Left lobe of liver (tissue), 2 donors: ENCODE measurements at regions not wholly inside any gene's neighbourhood (a gene's known extent, or its start where the extent isn't known, plus 50 kb on each side); places are given as distances from the start of the nearest gene placed in this dataset.

ENCODE experiments used
- ATAC-seq: fragments of 200-7000 bp; cut with Tn5 transposase; one replicate; pipeline ENCODE4 v1.9.1; 2020; ENCODE audit warnings: mild to moderate bottlenecking, moderate library complexity
- DNase-seq: peaks from one replicate; pipeline ENCODE4 v3.0.0-alpha.2; 2020; ENCODE audit warnings: low spot score
- donor health status: DM: no; HTN: no; CAD: no; lungs with moderate emphysema.
- donor health status: DM: no; HTN: yes; CAD: no.

DNA sequence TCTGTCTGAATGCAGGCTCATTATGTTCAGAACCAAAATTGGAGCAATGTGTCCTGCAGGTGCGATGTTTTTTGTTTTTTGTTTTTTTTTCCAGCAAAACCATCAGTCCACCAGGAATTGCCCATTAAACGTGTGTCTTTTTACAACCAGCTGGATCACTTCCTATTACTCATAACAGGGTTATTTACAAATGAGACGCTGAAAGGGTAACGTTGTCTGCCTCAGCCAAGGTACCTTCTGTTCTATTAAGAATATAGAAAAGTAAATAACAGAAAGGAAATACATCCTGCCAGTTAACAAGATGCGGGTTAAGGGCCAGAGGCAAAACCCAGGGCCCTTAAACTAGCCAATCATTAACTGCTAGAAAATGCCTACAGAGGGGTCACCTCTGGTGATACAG, 590.4 kb downstream of the TBC1D4 start:
- ATAC-seq (no peak), DNase-seq (no peak)

- DNase-seq (no peak), ATAC-seq (peak; percentile 41)
These were observed 592.6 kb downstream of the TBC1D4 start for GRCh38 chr13:74889321-74889720.

DNA sequence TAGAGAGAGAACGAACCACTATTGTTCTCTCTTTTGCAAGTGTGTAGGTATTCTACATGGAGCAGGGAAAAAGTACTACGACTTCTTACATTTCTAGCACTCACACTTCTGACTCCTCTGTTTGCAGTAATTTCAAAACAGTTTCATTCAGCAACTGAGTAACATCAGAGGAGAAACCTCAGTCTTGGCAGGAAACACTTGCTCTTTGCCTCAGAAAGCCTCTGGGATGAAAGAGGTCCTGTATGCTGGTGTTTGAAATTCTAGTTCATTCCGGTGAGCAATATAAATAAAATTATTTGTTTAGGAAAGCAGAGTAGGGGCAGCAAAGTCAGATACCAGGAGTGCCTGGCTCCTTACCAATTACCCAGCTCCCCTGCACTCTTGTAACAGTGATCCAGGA, 595.5 kb downstream of the TBC1D4 start:
- DNase-seq: no peak
- ATAC-seq: no peak

GRCh38 chr13:74883834-74884233, 598.1 kb downstream of the TBC1D4 start:
- DNase-seq: no peak
- ATAC-seq: no peak

GRCh38 chr13:74871369-74872070, 610.4 kb downstream of the TBC1D4 start:
- DNase-seq: no peak

DNA sequence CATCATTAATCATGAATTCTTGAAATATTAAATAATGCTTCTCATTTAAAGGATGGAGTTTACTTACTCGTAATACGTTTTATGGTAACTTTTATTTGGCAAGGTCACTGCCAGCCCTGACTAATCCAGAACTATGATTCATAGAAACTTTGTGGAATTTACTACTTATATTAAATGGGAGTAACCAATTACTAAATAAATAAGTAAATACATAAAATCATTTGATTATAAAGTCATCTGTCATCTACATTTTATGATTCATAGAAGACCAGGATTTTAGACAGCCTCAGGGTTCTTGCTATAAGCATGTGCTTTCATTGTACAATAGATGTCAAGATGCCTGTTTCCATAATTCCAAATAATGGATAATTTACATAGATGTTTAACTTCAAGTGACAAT, 611.1 kb downstream of the TBC1D4 start:
- ATAC-seq: no peak
- no peak for DNase-seq

More at GRCh38 chr13:74871369-74872070, 610.4 kb downstream of the TBC1D4 start:
- no peak for ATAC-seq

GRCh38 chr13:74869846-74870245, 612.1 kb downstream of the TBC1D4 start:
- ATAC-seq: no peak

DNA sequence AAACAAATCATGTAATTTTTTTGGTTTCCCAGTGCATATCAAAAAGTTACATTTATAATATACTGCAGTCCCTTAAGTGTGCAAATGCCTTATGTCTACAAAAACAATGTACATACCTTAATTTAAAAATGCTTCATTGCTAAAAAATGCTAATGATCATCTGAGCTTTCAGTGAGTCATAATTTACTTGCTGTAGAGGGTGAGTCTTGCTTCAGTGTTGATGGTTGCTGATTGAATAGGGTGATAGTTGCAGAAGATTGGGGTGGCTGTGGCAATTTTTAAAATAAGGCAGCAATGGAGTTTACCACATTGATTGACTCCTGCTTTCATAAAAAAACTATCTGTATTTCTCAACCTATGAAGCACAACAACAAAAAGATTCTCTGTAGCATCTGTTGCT, 613.9 kb downstream of the TBC1D4 start:
- DNase-seq (no peak), ATAC-seq (no peak)

More at GRCh38 chr13:74869846-74870245, 612.1 kb downstream of the TBC1D4 start:
- no peak for DNase-seq

DNA sequence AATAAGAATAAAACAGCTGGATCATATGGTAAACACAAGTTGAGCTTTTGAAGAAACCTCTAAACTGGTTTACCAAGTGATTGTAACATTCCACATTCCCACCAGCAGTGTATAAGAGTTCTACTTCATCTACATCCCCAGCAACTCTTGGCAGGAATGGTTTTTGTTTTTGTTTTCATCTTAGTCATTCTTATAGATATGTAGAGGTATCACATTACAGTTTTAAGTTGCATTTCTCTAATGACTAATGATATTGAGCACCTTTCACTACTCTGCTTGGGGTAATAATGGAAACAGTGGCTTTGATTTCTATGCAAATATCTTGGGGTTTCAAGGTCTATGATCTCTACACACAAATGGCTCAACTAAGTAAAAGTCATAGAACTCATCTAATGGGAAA, 614.5 kb downstream of the TBC1D4 start:
- no peak for DNase-seq
- no peak for ATAC-seq

GRCh38 chr13:74866101-74866500, 615.9 kb downstream of the TBC1D4 start:
- ATAC-seq: no peak
- DNase-seq: no peak

DNA sequence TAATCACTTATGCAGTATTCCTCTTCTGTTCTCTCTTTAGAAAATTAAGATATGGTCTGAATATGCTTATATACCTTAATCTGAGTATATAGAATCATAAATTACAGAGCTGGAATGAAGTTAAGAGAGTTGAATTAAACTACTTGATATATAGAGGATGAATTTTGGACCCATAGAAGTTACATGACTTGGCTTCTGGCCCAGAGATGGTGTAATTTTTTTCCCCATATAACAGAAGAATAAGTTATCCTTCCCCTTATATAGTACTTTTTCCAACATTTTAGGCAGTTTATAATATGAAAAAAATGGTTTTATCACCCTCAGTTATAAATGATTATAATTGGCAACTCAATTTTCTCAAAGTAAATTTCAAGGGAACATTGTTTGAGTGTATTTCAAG, 616.3 kb downstream of the TBC1D4 start:
- DNase-seq: no peak
- no peak for ATAC-seq

- no peak for ATAC-seq
These were observed 621.2 kb downstream of the TBC1D4 start for GRCh38 chr13:74860789-74861188.

GRCh38 chr13:74850893-74851292, 631.1 kb downstream of the TBC1D4 start:
- ATAC-seq: no peak
- no peak for DNase-seq

More at GRCh38 chr13:74860789-74861188, 621.2 kb downstream of the TBC1D4 start:
- DNase-seq: no peak

GRCh38 chr13:74847966-74848365, 634.0 kb downstream of the TBC1D4 start:
- ATAC-seq (no peak), DNase-seq (no peak)

DNA sequence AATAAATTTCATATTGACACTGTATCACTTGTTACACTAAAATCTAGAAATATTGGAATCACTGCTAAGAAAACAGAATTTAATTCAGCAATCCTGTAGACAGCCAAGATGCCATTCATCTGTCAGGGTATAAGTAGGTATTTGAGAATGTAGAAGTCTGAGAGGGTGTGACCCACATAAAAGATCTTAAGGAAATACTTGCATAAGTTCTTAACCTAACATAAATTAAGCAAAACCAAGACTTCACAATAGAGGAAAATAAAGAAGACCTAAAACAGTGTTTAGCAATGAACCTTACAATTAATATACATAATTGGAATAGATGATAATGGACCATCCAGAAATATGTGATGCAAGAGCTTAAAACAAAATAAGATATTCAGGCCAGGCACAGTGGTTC, 636.2 kb downstream of the TBC1D4 start:
- no peak for DNase-seq
- no peak for ATAC-seq

DNA sequence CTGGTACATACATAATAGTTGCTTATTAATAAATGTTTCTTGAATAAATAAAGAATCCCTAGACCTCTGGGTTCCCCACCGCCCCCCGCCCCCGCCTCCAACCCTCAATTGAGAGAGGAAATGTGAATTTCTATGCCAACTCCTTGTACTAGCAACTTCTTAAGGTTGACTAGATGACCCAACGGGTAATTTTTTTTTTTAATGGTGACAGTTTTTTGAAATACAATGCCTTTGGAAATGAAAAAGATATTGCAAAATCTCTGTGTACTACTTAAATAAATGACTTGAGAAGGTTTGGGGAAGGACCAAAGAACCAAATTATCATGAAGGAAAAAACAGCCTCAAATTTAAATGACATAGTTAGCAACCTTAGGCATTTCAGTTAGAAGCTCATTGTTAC, 640.3 kb downstream of the TBC1D4 start:
- ATAC-seq (no peak), DNase-seq (no peak)

DNA sequence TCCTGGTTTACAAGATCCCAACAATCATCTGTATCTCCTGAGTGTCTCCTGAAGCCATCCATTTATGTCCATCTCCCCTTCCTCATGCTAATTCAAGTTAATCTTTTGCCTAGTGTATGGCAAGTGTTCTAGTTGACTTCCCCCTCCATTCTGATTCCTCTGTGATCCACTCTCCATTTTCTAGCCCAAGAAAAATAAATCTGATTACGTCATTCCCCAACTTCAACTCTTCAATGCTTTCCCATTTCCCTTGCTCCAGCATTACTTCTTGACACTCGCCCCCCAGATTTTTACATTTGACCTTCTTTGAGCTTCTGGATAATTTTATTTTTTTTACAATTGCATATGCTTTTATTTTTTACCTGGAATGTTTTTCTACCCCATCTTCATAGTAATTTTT, 640.8 kb downstream of the TBC1D4 start:
- DNase-seq (no peak), ATAC-seq (no peak)

DNA sequence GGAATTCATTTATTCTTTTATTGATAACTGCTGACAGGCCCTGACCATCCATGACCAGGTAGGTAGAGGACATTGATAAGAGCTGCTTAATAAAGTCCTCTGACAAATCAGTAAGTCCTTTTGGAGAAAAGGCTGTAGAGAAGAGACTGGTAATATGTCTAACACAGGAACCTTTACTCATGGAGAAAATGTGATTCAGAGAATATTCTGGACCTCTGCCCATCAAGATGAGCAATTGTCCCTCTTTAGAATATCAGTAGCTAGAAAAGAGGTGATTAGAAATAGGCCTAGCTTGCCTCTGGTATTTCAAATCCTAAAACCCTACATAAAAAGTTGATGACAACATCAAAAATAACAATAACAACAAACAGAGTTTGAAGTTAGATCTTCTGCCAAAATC, 642.3 kb downstream of the TBC1D4 start:
- no peak for ATAC-seq
- DNase-seq: no peak

DNA sequence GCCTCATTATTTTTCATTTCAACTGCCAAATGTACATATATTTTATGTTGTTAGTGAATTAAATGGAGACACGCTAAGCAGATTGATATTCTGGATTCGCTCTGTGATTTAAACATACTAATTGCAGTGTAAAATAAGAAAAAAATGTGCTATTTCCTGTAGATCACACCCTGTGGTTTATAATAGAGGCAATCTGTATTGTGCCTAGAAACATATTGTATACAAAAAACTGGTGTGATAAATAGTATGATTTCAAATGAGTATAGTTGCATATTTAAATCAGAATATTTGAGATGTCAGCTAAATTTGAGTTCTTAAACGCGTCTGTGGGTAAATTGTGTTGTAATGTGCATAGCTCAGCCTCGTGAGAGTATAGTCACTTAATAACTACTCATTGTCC, 643.9 kb downstream of the TBC1D4 start:
- DNase-seq (no peak), ATAC-seq (no peak)

DNA sequence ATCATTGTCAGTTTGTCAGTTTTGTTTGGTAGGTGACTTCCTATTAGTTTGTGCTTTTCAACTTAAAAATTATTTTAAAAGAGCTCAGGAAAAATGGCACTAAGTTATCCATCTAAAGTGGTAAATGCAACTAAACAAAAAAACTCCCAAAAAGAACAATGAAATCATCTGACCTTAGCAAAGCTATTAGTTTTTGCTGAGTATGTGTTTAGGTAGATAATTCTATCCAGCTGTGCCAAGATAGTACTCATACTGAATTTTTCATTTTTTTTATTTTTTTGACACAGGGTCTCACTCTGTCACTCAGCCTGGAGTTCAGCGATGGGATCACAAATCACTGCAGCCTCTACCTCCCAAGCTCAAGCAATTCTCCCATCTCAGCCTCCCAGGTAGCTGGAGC, 645.3 kb downstream of the TBC1D4 start:
- ATAC-seq (no peak), DNase-seq (no peak)

- no peak for ATAC-seq
- no peak for DNase-seq
These were observed 646.4 kb downstream of the TBC1D4 start for GRCh38 chr13:74835579-74835978.

DNA sequence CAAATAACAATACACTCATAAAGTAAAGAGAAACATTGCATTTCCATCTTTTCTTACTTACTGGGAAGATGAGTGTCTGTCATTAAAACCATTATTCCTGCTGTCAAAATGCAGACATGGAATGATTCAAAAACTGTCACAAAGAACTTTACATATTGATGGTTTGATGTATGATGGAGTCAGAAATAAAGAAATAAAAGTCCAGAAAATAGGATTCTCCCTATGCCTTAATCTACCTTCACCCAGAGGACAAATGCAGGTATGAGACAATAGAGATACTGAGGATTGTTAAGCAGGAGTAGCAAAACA, 656.1 kb downstream of the TBC1D4 start:
- DNase-seq: no peak
- ATAC-seq: no peak

DNA sequence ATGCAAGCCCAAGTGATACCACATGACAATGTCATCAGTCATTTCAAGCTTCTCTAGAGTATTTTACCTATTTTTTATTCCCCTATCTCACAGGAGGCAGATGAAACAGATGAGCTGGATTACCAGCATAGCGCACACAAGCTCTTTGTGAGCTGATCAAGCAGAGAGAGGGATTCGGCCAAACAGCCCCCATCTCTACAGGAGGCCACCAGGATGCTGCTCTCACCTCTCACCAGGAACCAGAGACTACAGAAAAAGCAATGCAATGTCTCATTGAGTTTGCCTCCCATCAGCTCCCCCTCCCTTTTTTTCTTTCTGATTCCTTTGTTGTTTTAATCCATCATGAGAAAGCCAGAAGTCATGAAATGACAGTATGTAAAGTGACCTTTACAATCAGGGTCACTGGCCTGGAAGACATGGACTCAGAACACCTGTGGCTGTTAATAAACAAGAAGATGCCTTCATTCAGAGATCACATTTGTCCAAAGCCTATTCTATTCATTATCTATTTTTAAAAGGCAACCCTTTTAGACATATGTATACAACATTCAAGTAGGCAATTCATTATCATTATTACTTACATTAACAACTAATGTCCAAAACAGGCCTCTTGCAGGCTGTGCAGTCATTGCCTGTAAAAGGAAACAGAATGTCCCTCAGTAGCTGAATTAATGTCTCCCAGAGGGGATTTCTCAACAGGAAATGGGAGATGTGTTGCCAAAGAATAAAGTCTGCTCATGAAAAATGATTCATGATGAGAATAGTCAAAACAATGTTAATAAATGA, 656.6 kb downstream of the TBC1D4 start:
- DNase-seq (no peak), ATAC-seq (no peak)
